HepG2 (cell line): ENCODE measurements at regions not wholly inside any gene's neighbourhood (a gene's known extent, or its start where the extent isn't known, plus 50 kb on each side); places are given as distances from the start of the nearest gene placed in this dataset.

Experiments used
- ATAC-seq: fragments of 200-7000 bp; cut with Tn5 transposase; 3 replicates; pipeline ENCODE4 v1.9.1; 2020; ENCODE audit warnings: mild to moderate bottlenecking, moderate library complexity
- BruUV-seq: library from RNA; stranded (reverse); fragments of 400-500 nt; replicated peaks from 2 replicates; lab custom pipeline; 2021; lab: Mats Ljungman, UMichigan
- CTCF ChIA-PET: fragments of 300-600 bp; formaldehyde crosslinking; extraction: SDS; loops from one replicate; lab custom pipeline; 2021; ENCODE audit warnings: low total read pairs, inconsistent platforms, low intra/inter-chr PET ratio; lab: Yijun Ruan, JAX
- POLR2A ChIA-PET: fragments of 350-600 bp; sonication (Branson Sonifier 250); formaldehyde crosslinking; loops from one replicate; lab custom pipeline; 2020; ENCODE audit warnings: antibody characterized with exemption, inconsistent platforms; lab: Yijun Ruan, JAX
- DNase-seq: peaks from one replicate; pipeline ENCODE4 v3.0.0-alpha.2; 2015; ENCODE audit warnings: low spot score
- FAIRE-seq: peaks from 3 replicates; lab custom pipeline; 2011; peaks lifted over from hg19 to GRCh38; lab: Jason Lieb, UNC
- H2AFZ ChIP-seq: one replicate; pipeline ENCODE4 v1.6.1; 2011; ENCODE audit warnings: low read length, inconsistent platforms
- H3K27ac ChIP-seq: fragments of 300-600 bp; 3 replicates; pipeline ENCODE4 v1.8.0; 2011; ENCODE audit warnings: mixed run types, mild to moderate bottlenecking, mixed read lengths, low read length, inconsistent platforms; ENCODE audit not compliant: insufficient read depth; ENCODE audit errors: extremely low read length
- H3K27me3 ChIP-seq, 2 experiments: fragments of 200-600 bp in 1 of 2; 2 replicates in 1 of 2; 3 replicates in 1 of 2; pipeline versions ENCODE4 v1.6.0 to v1.8.0; 2011; ENCODE audit warnings: low read length in 2 of 2, mild to moderate bottlenecking in 2 of 2, moderate library complexity in 2 of 2, inconsistent platforms in 1 of 2; ENCODE audit not compliant: insufficient read depth in 2 of 2, control insufficient read depth in 1 of 2
- H3K36me3 ChIP-seq, 2 experiments: fragments of 200-600 bp in 1 of 2; replicated peaks in 1 of 2; 2 replicates in 1 of 2; 3 replicates in 1 of 2; pipeline versions ENCODE4 v1.5.1 to v1.8.0; 2011; ENCODE audit warnings: low read length in 2 of 2, inconsistent platforms in 1 of 2; ENCODE audit not compliant: insufficient read depth in 2 of 2, control insufficient read depth in 1 of 2
- H3K4me1 ChIP-seq: 2 replicates; pipeline ENCODE4 v1.5.1; 2012; ENCODE audit warnings: low read length, inconsistent platforms; ENCODE audit not compliant: insufficient read depth
- H3K4me2 ChIP-seq: 2 replicates; pipeline ENCODE4 v1.6.0; 2011; ENCODE audit warnings: low read depth, low read length, inconsistent platforms
- H3K4me3 ChIP-seq, 3 experiments: fragments of 200-600 bp in 1 of 3; sonication (generic), shearing (Covaris generic) in 1 of 3; replicated peaks in 1 of 3; 2 replicates each; pipeline ENCODE4 v1.5.1; 2011 to 2016; ENCODE audit warnings: low read length in 3 of 3, inconsistent platforms in 2 of 3, low read depth in 2 of 3, mild to moderate bottlenecking in 2 of 3, control low read depth in 1 of 3, mixed read lengths in 1 of 3; ENCODE audit not compliant: insufficient read depth in 1 of 3
- H3K79me2 ChIP-seq: one replicate; pipeline ENCODE4 v1.6.1; 2011; ENCODE audit warnings: low read length, inconsistent platforms; ENCODE audit not compliant: insufficient read depth
- H3K9ac ChIP-seq: 2 replicates; pipeline ENCODE4 v1.6.0; 2011; ENCODE audit warnings: mild to moderate bottlenecking, low read depth, low read length, inconsistent platforms; ENCODE audit not compliant: insufficient read depth
- H3K9me3 ChIP-seq: 2 replicates; pipeline ENCODE4 v1.5.1; 2012; ENCODE audit warnings: mild to moderate bottlenecking, low read length
- H4K20me1 ChIP-seq: 2 replicates; pipeline ENCODE4 v1.6.0; 2011; ENCODE audit warnings: inconsistent platforms, mild to moderate bottlenecking, low read length, moderate library complexity; ENCODE audit not compliant: insufficient read depth
- RXRA ChIP-seq: sonication (generic); formaldehyde crosslinking; IDR thresholded peaks from 2 replicates; pipeline ENCODE4 v1.5.1; 2020; ENCODE audit warnings: missing genetic modification reagents
- ZBTB38 ChIP-seq: sonication (generic); formaldehyde crosslinking; IDR thresholded peaks from 2 replicates; pipeline ENCODE4 v1.5.1; 2020; ENCODE audit warnings: mild to moderate bottlenecking, missing genetic modification reagents
- ZFP62 ChIP-seq: sonication (generic); formaldehyde crosslinking; IDR thresholded peaks from 2 replicates; pipeline ENCODE4 v1.4.0; 2020; ENCODE audit warnings: missing genetic modification reagents
- ZNF292 ChIP-seq: sonication (generic); formaldehyde crosslinking; IDR thresholded peaks from 2 replicates; pipeline ENCODE4 v1.8.1; 2022; ENCODE audit warnings: mild to moderate bottlenecking, low read depth, missing genetic modification reagents, borderline replicate concordance
- ZNF382 ChIP-seq: sonication (generic); formaldehyde crosslinking; IDR thresholded peaks from 2 replicates; pipeline ENCODE4 v1.5.0; 2020; ENCODE audit warnings: missing genetic modification reagents, mild to moderate bottlenecking, borderline replicate concordance
- ZNF543 ChIP-seq: sonication (generic); formaldehyde crosslinking; IDR thresholded peaks from 2 replicates; pipeline ENCODE4 v1.4.0; 2020; ENCODE audit warnings: mild to moderate bottlenecking, missing genetic modification reagents
- ZNF557 ChIP-seq: sonication (generic); formaldehyde crosslinking; IDR thresholded peaks from 2 replicates; pipeline ENCODE4 v1.4.0; 2020; ENCODE audit warnings: missing genetic modification reagents
- ZNF713 ChIP-seq: sonication (generic); formaldehyde crosslinking; IDR thresholded peaks from 2 replicates; pipeline ENCODE4 v1.4.0; 2020; ENCODE audit warnings: mild to moderate bottlenecking, missing genetic modification reagents
- ZNF776 ChIP-seq: sonication (generic); formaldehyde crosslinking; IDR thresholded peaks from 2 replicates; pipeline ENCODE4 v1.4.0; 2020; ENCODE audit warnings: mild to moderate bottlenecking, missing genetic modification reagents
- ZNF777 ChIP-seq: sonication (generic); formaldehyde crosslinking; IDR thresholded peaks from 2 replicates; pipeline ENCODE4 v1.4.0; 2020; ENCODE audit warnings: missing genetic modification reagents
- ZSCAN20 ChIP-seq: sonication (generic); formaldehyde crosslinking; IDR thresholded peaks from 2 replicates; pipeline ENCODE4 v1.4.0; 2020; ENCODE audit warnings: missing genetic modification reagents, mild to moderate bottlenecking, borderline replicate concordance
- WGBS: methylation state at CpG from one replicate; pipeline ENCODE4 v1.1.6; 2017; ENCODE audit warnings: low lambda C conversion rate; 5-methylcytosine and 5-hydroxymethylcytosine counted together
- in situ Hi-C: cut with HindIII; loops from 2 replicates; pipeline ENCODE4 v1.10.0; 2017; ENCODE audit warnings: low pct_unique_long_range_greater_than_20kb; ENCODE audit not compliant: extremely low pct_ligation_motif_present
- intact Hi-C: fragments of 100-400 bp; cut with micrococcal nuclease; formaldehyde crosslinking; loops from one replicate; pipeline ENCODE4 v1.10.0; 2022; ENCODE audit not compliant: unreplicated experiment
- TF ChIP-seq, protein P1 (sequence below): IDR thresholded peaks from 2 replicates; pipeline ENCODE4 v1.6.1; 2016; ENCODE audit warnings: mild to moderate bottlenecking, missing biosample characterization, missing genetic modification reagents
- TF ChIP-seq, protein P2 (sequence below): sonication (generic); formaldehyde crosslinking; IDR thresholded peaks from 2 replicates; pipeline ENCODE4 v1.8.1; 2022; ENCODE audit warnings: mild to moderate bottlenecking, missing genetic modification reagents
- TF ChIP-seq, protein P3 (sequence below): sonication (generic); formaldehyde crosslinking; IDR thresholded peaks from 2 replicates; pipeline ENCODE4 v1.5.0; 2020; ENCODE audit warnings: mild to moderate bottlenecking, missing genetic modification reagents, borderline replicate concordance
- TF ChIP-seq, protein P4 (sequence below): IDR thresholded peaks from 2 replicates; pipeline ENCODE4 v1.6.1; 2016; ENCODE audit warnings: control low read depth

DNA sequence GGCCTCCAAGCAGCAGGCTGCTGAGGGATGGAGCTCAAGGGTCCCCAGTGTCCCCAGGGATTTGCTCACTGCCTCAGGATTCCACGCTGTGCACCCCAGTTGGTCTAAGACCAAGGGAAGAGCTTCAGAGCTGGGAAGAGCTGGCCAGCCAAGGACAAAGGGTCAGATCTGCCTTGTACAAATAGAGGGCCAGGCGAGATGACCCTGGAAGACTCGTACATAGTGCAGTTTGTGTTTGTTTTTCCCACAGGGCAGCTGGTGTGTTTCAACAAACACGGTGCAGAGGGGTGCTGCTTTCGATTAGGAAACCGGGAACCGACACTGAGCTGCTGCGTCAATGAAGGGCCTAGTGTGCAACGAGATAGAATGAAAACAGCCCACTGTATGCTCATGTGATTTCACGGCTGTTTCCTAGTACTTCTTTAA lies 56.1 kb upstream of the TRPM1 start:
- BruUV-seq = no TSS peak
- Histone ChIP-seq H3K9ac (peak overlapping the region; percentile 75), H4K20me1 (no peaks in the 10 kb centered on the region), H3K4me2 (peak overlapping the region; percentile 77), H3K79me2 (no peaks in the 10 kb centered on the region), H3K27ac (peak overlapping the region; percentile 99), H3K9me3 (no peaks in the 10 kb centered on the region), H3K36me3 (no peaks in the 10 kb centered on the region), H3K27me3 (no peaks in the 10 kb centered on the region), H3K4me1 (peaks cover 67% of the 10 kb centered on the region), H3K4me3 (peak overlapping the region in 2 of 3 experiments; percentile 12 to 35; a peak in 2 of 6 replicates), H2AFZ (no peak overlapping the region)
- CTCF ChIA-PET = no interaction called here
- ATAC-seq (peak; percentile 99), DNase-seq (peak; percentile 98), FAIRE-seq (peak; percentile 99)
- in situ Hi-C loops (no loop called here), intact Hi-C loops (no loop called here)
- WGBS = 3% methylated on average over 8 of the region's 10 CpGs
- POLR2A ChIA-PET = interaction anchor here (0.6 to 1.7 kb wide), 14 partner anchors 8 to 532 kb away, joined by 3 to 13 read pairs (median 4); partner anchors contain the start of genes ARHGAP11B, FAN1, KLF13 and MTMR10
- TF ChIP-seq ZBTB38 (CRISPR knock-in tag) = peak; percentile 84; the same call in 1 of the 2 replicates
- no peak for TF ChIP-seq ZNF777 (CRISPR knock-in tag)
- no peak for TF ChIP-seq ZNF776 (CRISPR knock-in tag)
- TF ChIP-seq, protein P1, sequence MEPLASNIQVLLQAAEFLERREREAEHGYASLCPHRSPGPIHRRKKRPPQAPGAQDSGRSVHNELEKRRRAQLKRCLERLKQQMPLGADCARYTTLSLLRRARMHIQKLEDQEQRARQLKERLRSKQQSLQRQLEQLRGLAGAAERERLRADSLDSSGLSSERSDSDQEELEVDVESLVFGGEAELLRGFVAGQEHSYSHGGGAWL (CRISPR knock-in tag) = 0 out of 2 replicates have a peak, but pooled peaks have one; percentile 29
- TF ChIP-seq, protein P2, sequence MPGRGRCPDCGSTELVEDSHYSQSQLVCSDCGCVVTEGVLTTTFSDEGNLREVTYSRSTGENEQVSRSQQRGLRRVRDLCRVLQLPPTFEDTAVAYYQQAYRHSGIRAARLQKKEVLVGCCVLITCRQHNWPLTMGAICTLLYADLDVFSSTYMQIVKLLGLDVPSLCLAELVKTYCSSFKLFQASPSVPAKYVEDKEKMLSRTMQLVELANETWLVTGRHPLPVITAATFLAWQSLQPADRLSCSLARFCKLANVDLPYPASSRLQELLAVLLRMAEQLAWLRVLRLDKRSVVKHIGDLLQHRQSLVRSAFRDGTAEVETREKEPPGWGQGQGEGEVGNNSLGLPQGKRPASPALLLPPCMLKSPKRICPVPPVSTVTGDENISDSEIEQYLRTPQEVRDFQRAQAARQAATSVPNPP (CRISPR knock-in tag) = no peak; the same call in 1 of the 2 replicates
- no peak for TF ChIP-seq ZFP62
- peak; percentile 83; the same call in 1 of the 2 replicates for TF ChIP-seq ZNF292 (CRISPR knock-in tag)
- TF ChIP-seq ZNF557 (CRISPR knock-in tag) = peak; percentile 77; the same call in 1 of the 2 replicates
- TF ChIP-seq, protein P3, sequence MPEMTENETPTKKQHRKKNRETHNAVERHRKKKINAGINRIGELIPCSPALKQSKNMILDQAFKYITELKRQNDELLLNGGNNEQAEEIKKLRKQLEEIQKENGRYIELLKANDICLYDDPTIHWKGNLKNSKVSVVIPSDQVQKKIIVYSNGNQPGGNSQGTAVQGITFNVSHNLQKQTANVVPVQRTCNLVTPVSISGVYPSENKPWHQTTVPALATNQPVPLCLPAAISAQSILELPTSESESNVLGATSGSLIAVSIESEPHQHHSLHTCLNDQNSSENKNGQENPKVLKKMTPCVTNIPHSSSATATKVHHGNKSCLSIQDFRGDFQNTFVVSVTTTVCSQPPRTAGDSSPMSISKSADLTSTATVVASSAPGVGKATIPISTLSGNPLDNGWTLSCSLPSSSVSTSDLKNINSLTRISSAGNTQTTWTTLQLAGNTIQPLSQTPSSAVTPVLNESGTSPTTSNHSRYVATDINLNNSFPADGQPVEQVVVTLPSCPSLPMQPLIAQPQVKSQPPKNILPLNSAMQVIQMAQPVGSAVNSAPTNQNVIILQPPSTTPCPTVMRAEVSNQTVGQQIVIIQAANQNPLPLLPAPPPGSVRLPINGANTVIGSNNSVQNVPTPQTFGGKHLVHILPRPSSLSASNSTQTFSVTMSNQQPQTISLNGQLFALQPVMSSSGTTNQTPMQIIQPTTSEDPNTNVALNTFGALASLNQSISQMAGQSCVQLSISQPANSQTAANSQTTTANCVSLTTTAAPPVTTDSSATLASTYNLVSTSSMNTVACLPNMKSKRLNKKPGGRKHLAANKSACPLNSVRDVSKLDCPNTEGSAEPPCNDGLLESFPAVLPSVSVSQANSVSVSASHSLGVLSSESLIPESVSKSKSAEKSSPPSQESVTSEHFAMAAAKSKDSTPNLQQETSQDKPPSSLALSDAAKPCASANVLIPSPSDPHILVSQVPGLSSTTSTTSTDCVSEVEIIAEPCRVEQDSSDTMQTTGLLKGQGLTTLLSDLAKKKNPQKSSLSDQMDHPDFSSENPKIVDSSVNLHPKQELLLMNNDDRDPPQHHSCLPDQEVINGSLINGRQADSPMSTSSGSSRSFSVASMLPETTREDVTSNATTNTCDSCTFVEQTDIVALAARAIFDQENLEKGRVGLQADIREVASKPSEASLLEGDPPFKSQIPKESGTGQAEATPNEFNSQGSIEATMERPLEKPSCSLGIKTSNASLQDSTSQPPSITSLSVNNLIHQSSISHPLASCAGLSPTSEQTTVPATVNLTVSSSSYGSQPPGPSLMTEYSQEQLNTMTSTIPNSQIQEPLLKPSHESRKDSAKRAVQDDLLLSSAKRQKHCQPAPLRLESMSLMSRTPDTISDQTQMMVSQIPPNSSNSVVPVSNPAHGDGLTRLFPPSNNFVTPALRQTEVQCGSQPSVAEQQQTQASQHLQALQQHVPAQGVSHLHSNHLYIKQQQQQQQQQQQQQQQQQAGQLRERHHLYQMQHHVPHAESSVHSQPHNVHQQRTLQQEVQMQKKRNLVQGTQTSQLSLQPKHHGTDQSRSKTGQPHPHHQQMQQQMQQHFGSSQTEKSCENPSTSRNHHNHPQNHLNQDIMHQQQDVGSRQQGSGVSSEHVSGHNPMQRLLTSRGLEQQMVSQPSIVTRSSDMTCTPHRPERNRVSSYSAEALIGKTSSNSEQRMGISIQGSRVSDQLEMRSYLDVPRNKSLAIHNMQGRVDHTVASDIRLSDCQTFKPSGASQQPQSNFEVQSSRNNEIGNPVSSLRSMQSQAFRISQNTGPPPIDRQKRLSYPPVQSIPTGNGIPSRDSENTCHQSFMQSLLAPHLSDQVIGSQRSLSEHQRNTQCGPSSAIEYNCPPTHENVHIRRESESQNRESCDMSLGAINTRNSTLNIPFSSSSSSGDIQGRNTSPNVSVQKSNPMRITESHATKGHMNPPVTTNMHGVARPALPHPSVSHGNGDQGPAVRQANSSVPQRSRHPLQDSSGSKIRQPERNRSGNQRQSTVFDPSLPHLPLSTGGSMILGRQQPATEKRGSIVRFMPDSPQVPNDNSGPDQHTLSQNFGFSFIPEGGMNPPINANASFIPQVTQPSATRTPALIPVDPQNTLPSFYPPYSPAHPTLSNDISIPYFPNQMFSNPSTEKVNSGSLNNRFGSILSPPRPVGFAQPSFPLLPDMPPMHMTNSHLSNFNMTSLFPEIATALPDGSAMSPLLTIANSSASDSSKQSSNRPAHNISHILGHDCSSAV (CRISPR knock-in tag) = no peak
- TF ChIP-seq, protein P4, sequence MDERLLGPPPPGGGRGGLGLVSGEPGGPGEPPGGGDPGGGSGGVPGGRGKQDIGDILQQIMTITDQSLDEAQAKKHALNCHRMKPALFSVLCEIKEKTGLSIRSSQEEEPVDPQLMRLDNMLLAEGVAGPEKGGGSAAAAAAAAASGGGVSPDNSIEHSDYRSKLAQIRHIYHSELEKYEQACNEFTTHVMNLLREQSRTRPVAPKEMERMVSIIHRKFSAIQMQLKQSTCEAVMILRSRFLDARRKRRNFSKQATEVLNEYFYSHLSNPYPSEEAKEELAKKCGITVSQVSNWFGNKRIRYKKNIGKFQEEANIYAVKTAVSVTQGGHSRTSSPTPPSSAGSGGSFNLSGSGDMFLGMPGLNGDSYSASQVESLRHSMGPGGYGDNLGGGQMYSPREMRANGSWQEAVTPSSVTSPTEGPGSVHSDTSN (CRISPR knock-in tag) = peak; percentile 38; the same call in 1 of the 2 replicates
- TF ChIP-seq ZNF382 (CRISPR knock-in tag) = no peak
- no peak for TF ChIP-seq ZNF713 (CRISPR knock-in tag)
- peak; percentile 100 for TF ChIP-seq RXRA
- TF ChIP-seq ZNF543 (CRISPR knock-in tag) = peak; percentile 82
- peak; percentile 38; the same call in 1 of the 2 replicates for TF ChIP-seq ZSCAN20
